ENCODE measurements at regions not wholly inside any gene's neighbourhood (a gene's known extent, or its start where the extent isn't known, plus 50 kb on each side); places are given as distances from the start of the nearest gene placed in this dataset.
"Not testable (repeated sequence)": the region's sequence is repeated elsewhere in the genome, so short reads cannot be mapped to it uniquely, and the experiment has no call there.

DNA sequence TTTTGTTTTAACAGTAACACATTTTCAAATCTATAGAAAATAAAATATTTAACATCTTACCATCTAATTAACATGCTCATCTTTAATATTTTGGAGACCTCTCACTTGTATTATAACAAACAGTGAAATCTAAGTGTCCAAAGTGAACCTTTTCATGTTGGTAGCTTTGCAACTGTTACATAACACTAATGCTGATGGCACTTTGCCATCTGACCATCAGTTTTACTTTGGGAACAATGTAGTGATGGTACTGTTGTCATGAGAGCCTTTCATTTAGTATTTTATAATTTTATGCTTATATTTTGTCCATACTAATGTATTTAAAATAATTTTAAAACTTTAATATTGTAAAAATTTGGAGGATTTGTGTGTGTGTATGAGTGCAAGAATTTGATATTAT, 1017.0 kb upstream of the KCND2 start:
- TF ChIP-seq EZH2phosphoT487 (IDR thresholded peaks at IDR 0.05; ENCODE audit: borderline replicate concordance): no peak
- TF ChIP-seq, protein P1, sequence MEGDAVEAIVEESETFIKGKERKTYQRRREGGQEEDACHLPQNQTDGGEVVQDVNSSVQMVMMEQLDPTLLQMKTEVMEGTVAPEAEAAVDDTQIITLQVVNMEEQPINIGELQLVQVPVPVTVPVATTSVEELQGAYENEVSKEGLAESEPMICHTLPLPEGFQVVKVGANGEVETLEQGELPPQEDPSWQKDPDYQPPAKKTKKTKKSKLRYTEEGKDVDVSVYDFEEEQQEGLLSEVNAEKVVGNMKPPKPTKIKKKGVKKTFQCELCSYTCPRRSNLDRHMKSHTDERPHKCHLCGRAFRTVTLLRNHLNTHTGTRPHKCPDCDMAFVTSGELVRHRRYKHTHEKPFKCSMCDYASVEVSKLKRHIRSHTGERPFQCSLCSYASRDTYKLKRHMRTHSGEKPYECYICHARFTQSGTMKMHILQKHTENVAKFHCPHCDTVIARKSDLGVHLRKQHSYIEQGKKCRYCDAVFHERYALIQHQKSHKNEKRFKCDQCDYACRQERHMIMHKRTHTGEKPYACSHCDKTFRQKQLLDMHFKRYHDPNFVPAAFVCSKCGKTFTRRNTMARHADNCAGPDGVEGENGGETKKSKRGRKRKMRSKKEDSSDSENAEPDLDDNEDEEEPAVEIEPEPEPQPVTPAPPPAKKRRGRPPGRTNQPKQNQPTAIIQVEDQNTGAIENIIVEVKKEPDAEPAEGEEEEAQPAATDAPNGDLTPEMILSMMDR (conservative IDR thresholded peaks at IDR 0.05; ENCODE audit: low read length): no peak
- H3K79me2 ChIP-seq (ENCODE audit: insufficient read depth, low read length): no peaks in the 10 kb centered on the region
- H4K20me1 ChIP-seq (ENCODE audit: insufficient read depth, low read length, poor library complexity, severe bottlenecking): no peaks in the 10 kb centered on the region
- no peaks in the 10 kb centered on the region for H3K9me3 ChIP-seq (ENCODE audit: insufficient read depth, low read depth, low read length)
- no peak overlapping the region for H3K4me3 ChIP-seq (ENCODE audit: low read length, poor library complexity, severe bottlenecking)
- no peak overlapping the region for H2AFZ ChIP-seq (ENCODE audit: low read length)
- H3K27me3 ChIP-seq (ENCODE audit: insufficient read depth, low read length, poor library complexity, severe bottlenecking): no peaks in the 10 kb centered on the region
- no peaks in the 10 kb centered on the region for H3K4me1 ChIP-seq (ENCODE audit: insufficient read depth, low read length, poor library complexity, severe bottlenecking)
- H3K4me2 ChIP-seq (ENCODE audit: low read depth, low read length, poor library complexity, severe bottlenecking): no peak overlapping the region
- no peaks in the 10 kb centered on the region for H3F3A ChIP-seq (ENCODE audit: low read depth)
- H3K9ac ChIP-seq (ENCODE audit: low read depth, low read length, poor library complexity, severe bottlenecking): no peak overlapping the region
- no peaks in the 10 kb centered on the region for H3K36me3 ChIP-seq (ENCODE audit: insufficient read depth, low read length)
- H3K9me2 ChIP-seq (replicated peaks; ENCODE audit: low read depth, low read length): no peaks in the 10 kb centered on the region

DNA sequence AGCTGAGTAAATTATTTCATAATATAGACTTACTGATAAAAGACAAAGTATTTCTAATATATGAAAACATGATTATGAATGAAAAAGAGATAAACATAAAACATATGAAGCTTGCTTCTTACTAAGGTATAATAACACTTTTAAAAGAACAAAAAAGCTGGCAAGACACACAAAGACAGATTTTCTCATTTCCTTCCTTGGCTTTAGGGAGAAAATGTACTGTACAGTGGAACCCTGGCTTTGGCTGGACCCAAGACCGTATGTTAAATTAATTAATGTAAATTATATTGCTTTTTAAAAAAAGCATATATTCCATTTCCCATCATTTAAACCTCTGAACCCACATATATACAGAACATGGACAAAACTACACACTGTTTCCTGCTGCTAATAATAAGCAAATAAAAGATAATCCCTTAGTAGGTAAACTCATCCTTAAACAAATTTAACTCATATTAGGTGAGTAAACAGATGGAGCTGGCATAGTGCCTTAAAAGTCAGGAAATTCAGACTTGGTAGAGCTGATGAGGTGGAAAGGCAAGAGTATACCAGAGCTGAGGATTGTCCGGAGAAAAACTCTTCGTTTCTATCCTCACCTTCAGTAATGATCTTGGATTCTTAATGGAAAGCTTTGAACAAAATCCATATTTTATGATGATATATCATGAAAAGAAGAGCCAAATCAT, 1016.4 kb upstream of the KCND2 start:
- Histone ChIP-seq H3K36me3 (ENCODE audit: insufficient read depth, low read length) (no peaks in the 10 kb centered on the region), H2AFZ (ENCODE audit: low read length) (no peak overlapping the region), H3K4me1 (ENCODE audit: insufficient read depth, low read length, poor library complexity, severe bottlenecking) (no peaks in the 10 kb centered on the region), H3K9me2 (replicated peaks; ENCODE audit: low read depth, low read length) (no peaks in the 10 kb centered on the region), H3F3A (ENCODE audit: low read depth) (no peaks in the 10 kb centered on the region), H3K4me2 (ENCODE audit: low read depth, low read length, poor library complexity, severe bottlenecking) (no peak overlapping the region), H3K9ac (ENCODE audit: low read depth, low read length, poor library complexity, severe bottlenecking) (no peak overlapping the region), H4K20me1 (ENCODE audit: insufficient read depth, low read length, poor library complexity, severe bottlenecking) (no peaks in the 10 kb centered on the region), H3K4me3 (ENCODE audit: low read length, poor library complexity, severe bottlenecking) (no peak overlapping the region), H3K27me3 (ENCODE audit: insufficient read depth, low read length, poor library complexity, severe bottlenecking) (no peaks in the 10 kb centered on the region), H3K9me3 (ENCODE audit: insufficient read depth, low read depth, low read length) (no peaks in the 10 kb centered on the region), H3K79me2 (ENCODE audit: insufficient read depth, low read length) (no peaks in the 10 kb centered on the region)
- TF ChIP-seq, protein P1 (conservative IDR thresholded peaks at IDR 0.05; ENCODE audit: low read length): no peak
- no peak for TF ChIP-seq EZH2phosphoT487 (IDR thresholded peaks at IDR 0.05; ENCODE audit: borderline replicate concordance)

DNA sequence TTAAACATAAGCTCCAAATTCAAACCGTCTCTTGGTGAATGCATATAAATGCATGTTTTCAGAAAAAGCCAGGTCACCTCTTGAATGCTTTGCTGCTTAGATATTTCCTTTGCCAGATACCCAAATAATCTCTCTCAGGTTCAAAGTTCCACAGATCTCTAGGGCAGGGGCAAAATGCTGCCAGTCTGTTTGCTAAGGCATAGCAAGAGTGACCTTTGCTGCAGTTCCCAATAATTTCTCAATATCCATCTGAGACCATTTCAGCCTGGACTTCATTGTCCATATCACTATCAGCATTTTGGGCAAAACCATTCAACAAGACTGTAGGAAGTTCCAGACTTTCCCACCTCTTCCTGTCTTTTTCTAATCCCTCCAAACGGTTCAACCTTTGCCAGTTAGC, 1006.2 kb upstream of the KCND2 start:
- H3K4me3 ChIP-seq (ENCODE audit: low read length, poor library complexity, severe bottlenecking); H3K9me2 ChIP-seq (replicated peaks; ENCODE audit: low read depth, low read length); H3K79me2 ChIP-seq (ENCODE audit: insufficient read depth, low read length); H3K4me2 ChIP-seq (ENCODE audit: low read depth, low read length, poor library complexity, severe bottlenecking); H3K9me3 ChIP-seq (ENCODE audit: insufficient read depth, low read depth, low read length); H3K27me3 ChIP-seq (ENCODE audit: insufficient read depth, low read length, poor library complexity, severe bottlenecking); H3K4me1 ChIP-seq (ENCODE audit: insufficient read depth, low read length, poor library complexity, severe bottlenecking); H3K36me3 ChIP-seq (ENCODE audit: insufficient read depth, low read length); H3F3A ChIP-seq (ENCODE audit: low read depth); H3K9ac ChIP-seq (ENCODE audit: low read depth, low read length, poor library complexity, severe bottlenecking); H4K20me1 ChIP-seq (ENCODE audit: insufficient read depth, low read length, poor library complexity, severe bottlenecking); H2AFZ ChIP-seq (ENCODE audit: low read length): not testable (repeated sequence)

DNA sequence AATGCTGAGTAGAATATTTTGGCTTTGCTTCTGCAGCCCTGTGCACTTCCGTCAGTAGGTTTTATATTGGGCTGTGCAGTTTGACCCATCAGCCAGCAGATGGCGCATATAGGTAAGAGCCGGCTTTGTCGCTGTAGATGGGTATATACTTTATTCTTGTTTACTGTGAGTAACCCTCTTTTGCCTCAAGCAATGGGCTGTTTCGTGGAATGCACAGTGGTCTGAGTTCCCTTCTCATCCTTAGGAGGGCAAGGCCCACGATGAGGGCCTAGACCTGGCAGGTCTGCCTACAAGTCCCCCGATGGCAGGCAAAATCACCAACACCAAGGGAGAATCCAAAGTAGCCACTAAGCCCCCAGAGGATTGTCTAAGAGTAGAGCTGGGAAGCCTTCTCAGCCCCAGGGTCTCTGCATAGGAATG, 1002.9 kb upstream of the KCND2 start:
- Histone ChIP-seq H3F3A (ENCODE audit: low read depth) (no peaks in the 10 kb centered on the region), H3K4me3 (ENCODE audit: low read length, poor library complexity, severe bottlenecking) (no peak overlapping the region), H3K36me3 (ENCODE audit: insufficient read depth, low read length) (no peaks in the 10 kb centered on the region), H3K9me3 (ENCODE audit: insufficient read depth, low read depth, low read length) (no peaks in the 10 kb centered on the region), H3K4me2 (ENCODE audit: low read depth, low read length, poor library complexity, severe bottlenecking) (no peak overlapping the region), H3K9ac (ENCODE audit: low read depth, low read length, poor library complexity, severe bottlenecking) (no peak overlapping the region), H3K9me2 (replicated peaks; ENCODE audit: low read depth, low read length) (no peaks in the 10 kb centered on the region), H3K27me3 (ENCODE audit: insufficient read depth, low read length, poor library complexity, severe bottlenecking) (no peaks in the 10 kb centered on the region), H2AFZ (ENCODE audit: low read length) (peak overlapping the region; percentile 79), H4K20me1 (ENCODE audit: insufficient read depth, low read length, poor library complexity, severe bottlenecking) (no peaks in the 10 kb centered on the region), H3K79me2 (ENCODE audit: insufficient read depth, low read length) (no peaks in the 10 kb centered on the region), H3K4me1 (ENCODE audit: insufficient read depth, low read length, poor library complexity, severe bottlenecking) (no peaks in the 10 kb centered on the region)
- TF ChIP-seq EZH2phosphoT487 (IDR thresholded peaks at IDR 0.05; ENCODE audit: borderline replicate concordance): no peak
- TF ChIP-seq, protein P1 (conservative IDR thresholded peaks at IDR 0.05; ENCODE audit: low read length): peak; percentile 94

Measured in Loucy (cell line).